ENCODE measurements at regions not wholly inside any gene's neighbourhood (a gene's known extent, or its start where the extent isn't known, plus 50 kb on each side); places are given as distances from the start of the nearest gene placed in this dataset.

- TF ChIP-seq, protein P1, sequence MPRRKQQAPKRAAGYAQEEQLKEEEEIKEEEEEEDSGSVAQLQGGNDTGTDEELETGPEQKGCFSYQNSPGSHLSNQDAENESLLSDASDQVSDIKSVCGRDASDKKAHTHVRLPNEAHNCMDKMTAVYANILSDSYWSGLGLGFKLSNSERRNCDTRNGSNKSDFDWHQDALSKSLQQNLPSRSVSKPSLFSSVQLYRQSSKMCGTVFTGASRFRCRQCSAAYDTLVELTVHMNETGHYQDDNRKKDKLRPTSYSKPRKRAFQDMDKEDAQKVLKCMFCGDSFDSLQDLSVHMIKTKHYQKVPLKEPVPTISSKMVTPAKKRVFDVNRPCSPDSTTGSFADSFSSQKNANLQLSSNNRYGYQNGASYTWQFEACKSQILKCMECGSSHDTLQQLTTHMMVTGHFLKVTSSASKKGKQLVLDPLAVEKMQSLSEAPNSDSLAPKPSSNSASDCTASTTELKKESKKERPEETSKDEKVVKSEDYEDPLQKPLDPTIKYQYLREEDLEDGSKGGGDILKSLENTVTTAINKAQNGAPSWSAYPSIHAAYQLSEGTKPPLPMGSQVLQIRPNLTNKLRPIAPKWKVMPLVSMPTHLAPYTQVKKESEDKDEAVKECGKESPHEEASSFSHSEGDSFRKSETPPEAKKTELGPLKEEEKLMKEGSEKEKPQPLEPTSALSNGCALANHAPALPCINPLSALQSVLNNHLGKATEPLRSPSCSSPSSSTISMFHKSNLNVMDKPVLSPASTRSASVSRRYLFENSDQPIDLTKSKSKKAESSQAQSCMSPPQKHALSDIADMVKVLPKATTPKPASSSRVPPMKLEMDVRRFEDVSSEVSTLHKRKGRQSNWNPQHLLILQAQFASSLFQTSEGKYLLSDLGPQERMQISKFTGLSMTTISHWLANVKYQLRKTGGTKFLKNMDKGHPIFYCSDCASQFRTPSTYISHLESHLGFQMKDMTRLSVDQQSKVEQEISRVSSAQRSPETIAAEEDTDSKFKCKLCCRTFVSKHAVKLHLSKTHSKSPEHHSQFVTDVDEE (CRISPR knock-in tag; IDR thresholded peaks at IDR 0.05), result no peak
- TF ChIP-seq GLIS3 (CRISPR knock-in tag; IDR thresholded peaks at IDR 0.05) (no peak), ARNTL (CRISPR knock-in tag; IDR thresholded peaks at IDR 0.05; ENCODE audit: borderline replicate concordance, low read depth) (no peak), ZNF8 (CRISPR knock-in tag; IDR thresholded peaks at IDR 0.05) (no peak), CSRNP3 (CRISPR knock-in tag; IDR thresholded peaks at IDR 0.05) (no peak), OSR1 (CRISPR knock-in tag; IDR thresholded peaks at IDR 0.05) (no peak), ZFP3 (CRISPR knock-in tag; IDR thresholded peaks at IDR 0.05) (no peak)
Observed at GRCh38 chr2:156672556-156673332, 236.6 kb downstream of the GPD2 start (continued).

DNA sequence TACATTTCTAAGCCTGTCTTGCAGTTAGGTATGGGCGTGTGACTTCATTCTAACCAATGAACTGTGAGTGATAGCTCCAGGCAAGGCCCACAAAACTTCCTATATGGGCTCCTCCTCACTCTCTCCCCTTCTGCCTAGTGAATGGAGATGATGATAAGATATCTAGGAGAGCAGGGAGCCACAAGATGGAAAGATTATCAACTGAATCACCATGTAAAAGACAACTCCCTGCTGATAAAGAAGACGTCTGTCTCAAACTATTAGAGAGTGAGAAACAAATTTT, 237.1 kb downstream of the GPD2 start:
- no peak for ATAC-seq
- TF ChIP-seq, protein P1 (CRISPR knock-in tag; IDR thresholded peaks at IDR 0.05), result no peak
- TF ChIP-seq ISL1 (CRISPR knock-in tag; IDR thresholded peaks at IDR 0.05) (no peak), ESRRG (CRISPR knock-in tag; IDR thresholded peaks at IDR 0.05) (no peak)

- no peak for ATAC-seq
- TF ChIP-seq ZC3H10 (CRISPR knock-in tag; IDR thresholded peaks at IDR 0.05) (no peak), PPARA (CRISPR knock-in tag; IDR thresholded peaks at IDR 0.05; ENCODE audit: borderline replicate concordance) (no peak), CREB5 (CRISPR knock-in tag; IDR thresholded peaks at IDR 0.05; ENCODE audit: low read depth) (no peak), ARNTL (CRISPR knock-in tag; IDR thresholded peaks at IDR 0.05; ENCODE audit: borderline replicate concordance, low read depth) (no peak), CSDC2 (CRISPR knock-in tag; IDR thresholded peaks at IDR 0.05) (no peak), RARB (CRISPR knock-in tag; IDR thresholded peaks at IDR 0.05) (no peak), BACH2 (CRISPR knock-in tag; IDR thresholded peaks at IDR 0.05; ENCODE audit: borderline replicate concordance) (no peak), ZFP3 (CRISPR knock-in tag; IDR thresholded peaks at IDR 0.05) (no peak), ZNF70 (CRISPR knock-in tag; IDR thresholded peaks at IDR 0.05) (no peak), TOX (CRISPR knock-in tag; IDR thresholded peaks at IDR 0.05; ENCODE audit: borderline replicate concordance) (no peak), ISL1 (CRISPR knock-in tag; IDR thresholded peaks at IDR 0.05) (no peak), ZNF8 (CRISPR knock-in tag; IDR thresholded peaks at IDR 0.05) (no peak), CSRNP3 (CRISPR knock-in tag; IDR thresholded peaks at IDR 0.05) (no peak), OSR1 (CRISPR knock-in tag; IDR thresholded peaks at IDR 0.05) (no peak)
- TF ChIP-seq, protein P2, sequence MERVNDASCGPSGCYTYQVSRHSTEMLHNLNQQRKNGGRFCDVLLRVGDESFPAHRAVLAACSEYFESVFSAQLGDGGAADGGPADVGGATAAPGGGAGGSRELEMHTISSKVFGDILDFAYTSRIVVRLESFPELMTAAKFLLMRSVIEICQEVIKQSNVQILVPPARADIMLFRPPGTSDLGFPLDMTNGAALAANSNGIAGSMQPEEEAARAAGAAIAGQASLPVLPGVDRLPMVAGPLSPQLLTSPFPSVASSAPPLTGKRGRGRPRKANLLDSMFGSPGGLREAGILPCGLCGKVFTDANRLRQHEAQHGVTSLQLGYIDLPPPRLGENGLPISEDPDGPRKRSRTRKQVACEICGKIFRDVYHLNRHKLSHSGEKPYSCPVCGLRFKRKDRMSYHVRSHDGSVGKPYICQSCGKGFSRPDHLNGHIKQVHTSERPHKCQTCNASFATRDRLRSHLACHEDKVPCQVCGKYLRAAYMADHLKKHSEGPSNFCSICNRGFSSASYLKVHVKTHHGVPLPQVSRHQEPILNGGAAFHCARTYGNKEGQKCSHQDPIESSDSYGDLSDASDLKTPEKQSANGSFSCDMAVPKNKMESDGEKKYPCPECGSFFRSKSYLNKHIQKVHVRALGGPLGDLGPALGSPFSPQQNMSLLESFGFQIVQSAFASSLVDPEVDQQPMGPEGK (CRISPR knock-in tag; IDR thresholded peaks at IDR 0.05; ENCODE audit: borderline replicate concordance), result no peak
- TF ChIP-seq, protein P1 (CRISPR knock-in tag; IDR thresholded peaks at IDR 0.05), result no peak
Observed at GRCh38 chr2:156673981-156674380, 237.8 kb downstream of the GPD2 start.
